ENCODE measurements at regions not wholly inside any gene's neighbourhood (a gene's known extent, or its start where the extent isn't known, plus 50 kb on each side); places are given as distances from the start of the nearest gene placed in this dataset.

GRCh38 chr20:4585758-4586157 is 100.5 kb upstream of the PRNP start:
- TF ChIP-seq, protein P1, sequence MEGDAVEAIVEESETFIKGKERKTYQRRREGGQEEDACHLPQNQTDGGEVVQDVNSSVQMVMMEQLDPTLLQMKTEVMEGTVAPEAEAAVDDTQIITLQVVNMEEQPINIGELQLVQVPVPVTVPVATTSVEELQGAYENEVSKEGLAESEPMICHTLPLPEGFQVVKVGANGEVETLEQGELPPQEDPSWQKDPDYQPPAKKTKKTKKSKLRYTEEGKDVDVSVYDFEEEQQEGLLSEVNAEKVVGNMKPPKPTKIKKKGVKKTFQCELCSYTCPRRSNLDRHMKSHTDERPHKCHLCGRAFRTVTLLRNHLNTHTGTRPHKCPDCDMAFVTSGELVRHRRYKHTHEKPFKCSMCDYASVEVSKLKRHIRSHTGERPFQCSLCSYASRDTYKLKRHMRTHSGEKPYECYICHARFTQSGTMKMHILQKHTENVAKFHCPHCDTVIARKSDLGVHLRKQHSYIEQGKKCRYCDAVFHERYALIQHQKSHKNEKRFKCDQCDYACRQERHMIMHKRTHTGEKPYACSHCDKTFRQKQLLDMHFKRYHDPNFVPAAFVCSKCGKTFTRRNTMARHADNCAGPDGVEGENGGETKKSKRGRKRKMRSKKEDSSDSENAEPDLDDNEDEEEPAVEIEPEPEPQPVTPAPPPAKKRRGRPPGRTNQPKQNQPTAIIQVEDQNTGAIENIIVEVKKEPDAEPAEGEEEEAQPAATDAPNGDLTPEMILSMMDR (IDR thresholded peaks at IDR 0.05; ENCODE audit: poor library complexity, severe bottlenecking), result no peak
- no peak for TF ChIP-seq RAD21 (conservative IDR thresholded peaks at IDR 0.05)
